Fibroblast of villous mesenchyme (primary cell): ENCODE measurements at regions not wholly inside any gene's neighbourhood (a gene's known extent, or its start where the extent isn't known, plus 50 kb on each side); places are given as distances from the start of the nearest gene placed in this dataset.

Experiments used
- DNase-seq: peaks from one replicate; pipeline ENCODE4 v3.0.0-alpha.2; 2010; ENCODE audit warnings: low read depth
- H3K4me3 ChIP-seq: 2 replicates; pipeline ENCODE4 v1.5.1; 2011; ENCODE audit warnings: low read depth, mild to moderate bottlenecking, low read length
- TF ChIP-seq, protein P1 (sequence below): IDR thresholded peaks from 2 replicates; pipeline ENCODE4 v1.5.1; 2012; ENCODE audit warnings: low read depth, mild to moderate bottlenecking, low read length; ENCODE audit not compliant: insufficient read depth

DNA sequence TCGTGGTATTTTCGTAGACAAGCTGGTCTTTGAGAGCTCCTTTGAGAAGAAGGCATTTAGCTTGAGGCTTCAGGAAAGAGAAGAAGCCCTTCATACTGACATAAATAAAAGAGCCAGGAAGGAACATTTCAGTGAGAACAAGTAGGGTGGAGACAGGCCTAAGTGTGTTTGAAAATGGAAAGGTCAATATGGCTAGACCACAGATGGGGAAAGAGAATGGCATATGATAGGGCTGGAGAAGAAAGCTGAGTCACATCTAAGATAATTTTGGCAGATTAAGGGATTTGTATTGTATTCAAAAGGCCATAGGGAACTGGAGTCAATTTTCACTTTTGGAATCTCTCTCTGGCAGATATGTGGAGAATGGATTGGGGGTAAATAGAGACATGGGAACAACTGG lies 374.9 kb downstream of the TMEM38B start:
- TF ChIP-seq, protein P1, sequence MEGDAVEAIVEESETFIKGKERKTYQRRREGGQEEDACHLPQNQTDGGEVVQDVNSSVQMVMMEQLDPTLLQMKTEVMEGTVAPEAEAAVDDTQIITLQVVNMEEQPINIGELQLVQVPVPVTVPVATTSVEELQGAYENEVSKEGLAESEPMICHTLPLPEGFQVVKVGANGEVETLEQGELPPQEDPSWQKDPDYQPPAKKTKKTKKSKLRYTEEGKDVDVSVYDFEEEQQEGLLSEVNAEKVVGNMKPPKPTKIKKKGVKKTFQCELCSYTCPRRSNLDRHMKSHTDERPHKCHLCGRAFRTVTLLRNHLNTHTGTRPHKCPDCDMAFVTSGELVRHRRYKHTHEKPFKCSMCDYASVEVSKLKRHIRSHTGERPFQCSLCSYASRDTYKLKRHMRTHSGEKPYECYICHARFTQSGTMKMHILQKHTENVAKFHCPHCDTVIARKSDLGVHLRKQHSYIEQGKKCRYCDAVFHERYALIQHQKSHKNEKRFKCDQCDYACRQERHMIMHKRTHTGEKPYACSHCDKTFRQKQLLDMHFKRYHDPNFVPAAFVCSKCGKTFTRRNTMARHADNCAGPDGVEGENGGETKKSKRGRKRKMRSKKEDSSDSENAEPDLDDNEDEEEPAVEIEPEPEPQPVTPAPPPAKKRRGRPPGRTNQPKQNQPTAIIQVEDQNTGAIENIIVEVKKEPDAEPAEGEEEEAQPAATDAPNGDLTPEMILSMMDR, result no peak
- no peak overlapping the region for H3K4me3 ChIP-seq
- no peak for DNase-seq

GRCh38 chr9:106072421-106072820 lies 378.1 kb downstream of the TMEM38B start:
- no peak for DNase-seq
- H3K4me3 ChIP-seq, result no peak overlapping the region
- TF ChIP-seq, protein P1, result no peak

DNA sequence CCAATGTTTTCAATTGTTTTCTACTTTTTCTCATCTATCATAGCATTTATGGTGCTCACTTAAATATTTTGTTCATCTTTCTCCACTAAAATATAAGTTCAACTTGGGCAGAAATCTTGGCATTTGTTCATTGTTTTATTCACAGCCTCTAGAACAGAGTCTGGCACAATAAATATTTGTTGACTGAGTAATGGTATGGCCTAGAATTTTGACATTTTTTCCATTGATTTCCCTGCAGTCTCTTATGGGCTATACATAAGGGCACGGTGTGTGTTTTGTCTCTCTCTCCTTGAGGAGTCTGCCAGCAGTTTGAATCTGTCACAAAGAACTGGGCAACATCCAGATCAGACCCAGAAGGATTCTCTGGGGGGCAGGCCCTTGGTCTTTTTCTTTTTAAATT lies 379.7 kb downstream of the TMEM38B start:
- no peak for DNase-seq
- TF ChIP-seq, protein P1, result no peak

GRCh38 chr9:106075236-106075959 lies 381.1 kb downstream of the TMEM38B start:
- TF ChIP-seq, protein P1, result no peak
- no peak overlapping the region for H3K4me3 ChIP-seq
- no peak for DNase-seq

More for the DNA sequence above, 379.7 kb downstream of the TMEM38B start:
- H3K4me3 ChIP-seq, result no peak overlapping the region

GRCh38 chr9:106075960-106076327 lies 381.6 kb downstream of the TMEM38B start:
- no peak overlapping the region for H3K4me3 ChIP-seq
- TF ChIP-seq, protein P1, result no peak
- DNase-seq, result no peak

GRCh38 chr9:106076711-106077110 lies 382.4 kb downstream of the TMEM38B start:
- no peak overlapping the region for H3K4me3 ChIP-seq
- no peak for DNase-seq
- TF ChIP-seq, protein P1, result no peak

DNA sequence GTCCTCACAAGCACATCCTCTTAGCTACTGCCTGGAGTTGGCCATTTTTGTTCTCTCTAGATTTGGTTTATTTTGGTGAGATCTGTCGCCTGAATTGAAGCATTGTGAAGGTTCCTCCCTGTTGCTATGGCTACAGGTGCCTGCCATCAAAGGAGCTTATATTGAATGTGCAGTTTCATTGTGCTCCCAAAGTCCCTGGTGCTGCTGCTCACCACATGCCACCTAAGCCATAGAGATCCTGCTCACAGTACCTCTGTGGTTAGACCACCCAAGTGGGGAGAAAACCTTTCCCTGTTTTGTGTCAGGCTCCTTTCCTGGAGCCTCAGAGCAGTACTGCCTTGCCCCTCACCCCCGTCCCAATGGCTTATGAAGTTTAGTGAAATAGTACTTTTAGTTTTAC lies 383.4 kb downstream of the TMEM38B start:
- TF ChIP-seq, protein P1, result no peak
- no peak for DNase-seq
- H3K4me3 ChIP-seq, result no peak overlapping the region
